NOMO-1 treated with DMSO at 0.1 percent for 48 hours (cell line): ENCODE measurements at regions not wholly inside any gene's neighbourhood (a gene's known extent, or its start where the extent isn't known, plus 50 kb on each side); places are given as distances from the start of the nearest gene placed in this dataset.

Experiments used
- DNase-seq: peaks from one replicate; lab custom pipeline; 2025; ENCODE audit not compliant: unreplicated experiment; lab: John Stamatoyannopoulos, UW

- no peak for DNase-seq
Observed at GRCh38 chr11:116232364-116232828, 540.4 kb downstream of the BUD13 start.

- DNase-seq: no peak
Observed at GRCh38 chr11:116231543-116231942, 541.2 kb downstream of the BUD13 start.

- DNase-seq: no peak
Observed at GRCh38 chr11:116230438-116230837, 542.3 kb downstream of the BUD13 start.

GRCh38 chr11:116229236-116229970 lies 543.4 kb downstream of the BUD13 start:
- no peak for DNase-seq

GRCh38 chr11:116226731-116227130 lies 546.1 kb downstream of the BUD13 start:
- no peak for DNase-seq

GRCh38 chr11:116225784-116226585 lies 546.8 kb downstream of the BUD13 start:
- no peak for DNase-seq

GRCh38 chr11:116225236-116225635 lies 547.6 kb downstream of the BUD13 start:
- DNase-seq: no peak

- no peak for DNase-seq
Observed at GRCh38 chr11:116224889-116225200, 547.9 kb downstream of the BUD13 start.

- DNase-seq: peak; percentile 18
Observed at GRCh38 chr11:116224154-116224888, 548.5 kb downstream of the BUD13 start.

- no peak for DNase-seq
Observed at GRCh38 chr11:116221351-116221750, 551.4 kb downstream of the BUD13 start.

- DNase-seq: no peak
Observed at GRCh38 chr11:116219171-116219635, 553.6 kb downstream of the BUD13 start.

- no peak for DNase-seq
Observed at GRCh38 chr11:116217441-116217840, 555.3 kb downstream of the BUD13 start.

- DNase-seq: no peak
Observed at GRCh38 chr11:116217006-116217405, 555.8 kb downstream of the BUD13 start.

- no peak for DNase-seq
Observed at GRCh38 chr11:116215471-116216113, 557.2 kb downstream of the BUD13 start.

GRCh38 chr11:116211147-116211546 lies 561.6 kb downstream of the BUD13 start:
- no peak for DNase-seq

- no peak for DNase-seq
Observed at GRCh38 chr11:116210663-116211062, 562.1 kb downstream of the BUD13 start.

GRCh38 chr11:116209255-116209654 lies 563.5 kb downstream of the BUD13 start:
- no peak for DNase-seq

- no peak for DNase-seq
Observed at GRCh38 chr11:116207421-116208141, 565.2 kb downstream of the BUD13 start.

GRCh38 chr11:116207019-116207418 lies 565.8 kb downstream of the BUD13 start:
- no peak for DNase-seq

GRCh38 chr11:116202922-116203321 lies 569.9 kb downstream of the BUD13 start:
- DNase-seq: no peak
